Astrocyte of the cerebellum (primary cell): ENCODE measurements at regions not wholly inside any gene's neighbourhood (a gene's known extent, or its start where the extent isn't known, plus 50 kb on each side); places are given as distances from the start of the nearest gene placed in this dataset.

ENCODE experiments used
- DNase-seq: peaks from one replicate; pipeline ENCODE4 v3.0.0-alpha.2; 2011; ENCODE audit warnings: low read depth
- H3K4me3 ChIP-seq: 2 replicates; pipeline ENCODE4 v1.5.1; 2011; ENCODE audit warnings: mild to moderate bottlenecking, low read depth, low read length, moderate library complexity
- in situ Hi-C: cut with HindIII; loops from 2 replicates; pipeline ENCODE4 v1.10.0; 2017; ENCODE audit warnings: low sequenced_read_pairs
- TF ChIP-seq, protein P1 (sequence below): IDR thresholded peaks from 2 replicates; pipeline ENCODE4 v1.5.1; 2012; ENCODE audit warnings: low read length, low read depth, moderate library complexity, mild to moderate bottlenecking; ENCODE audit errors: missing control alignments

DNA sequence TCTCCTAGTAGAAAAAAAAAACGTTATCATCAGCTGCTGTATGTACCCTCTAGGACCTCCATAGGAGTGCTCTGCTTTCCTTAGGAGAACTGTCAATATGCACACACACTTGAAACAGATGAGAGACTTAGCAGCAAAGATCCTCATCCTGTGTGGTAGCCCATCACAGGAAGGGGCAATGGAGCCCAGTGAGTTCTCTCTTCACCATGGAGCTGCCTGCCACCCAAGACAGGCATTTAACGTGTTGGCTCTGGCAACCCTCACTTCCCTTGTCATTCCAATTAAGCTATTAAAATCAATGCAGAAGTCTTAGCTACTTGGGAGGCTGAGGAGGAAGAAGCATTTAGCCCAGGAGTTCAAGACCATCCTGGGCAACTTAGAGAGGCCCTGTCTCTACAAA is 64.8 kb upstream of the PLEKHA5 start:
- H3K4me3 ChIP-seq: no peak overlapping the region
- no peak for DNase-seq
- in situ Hi-C loops: no loop called here
- TF ChIP-seq, protein P1, sequence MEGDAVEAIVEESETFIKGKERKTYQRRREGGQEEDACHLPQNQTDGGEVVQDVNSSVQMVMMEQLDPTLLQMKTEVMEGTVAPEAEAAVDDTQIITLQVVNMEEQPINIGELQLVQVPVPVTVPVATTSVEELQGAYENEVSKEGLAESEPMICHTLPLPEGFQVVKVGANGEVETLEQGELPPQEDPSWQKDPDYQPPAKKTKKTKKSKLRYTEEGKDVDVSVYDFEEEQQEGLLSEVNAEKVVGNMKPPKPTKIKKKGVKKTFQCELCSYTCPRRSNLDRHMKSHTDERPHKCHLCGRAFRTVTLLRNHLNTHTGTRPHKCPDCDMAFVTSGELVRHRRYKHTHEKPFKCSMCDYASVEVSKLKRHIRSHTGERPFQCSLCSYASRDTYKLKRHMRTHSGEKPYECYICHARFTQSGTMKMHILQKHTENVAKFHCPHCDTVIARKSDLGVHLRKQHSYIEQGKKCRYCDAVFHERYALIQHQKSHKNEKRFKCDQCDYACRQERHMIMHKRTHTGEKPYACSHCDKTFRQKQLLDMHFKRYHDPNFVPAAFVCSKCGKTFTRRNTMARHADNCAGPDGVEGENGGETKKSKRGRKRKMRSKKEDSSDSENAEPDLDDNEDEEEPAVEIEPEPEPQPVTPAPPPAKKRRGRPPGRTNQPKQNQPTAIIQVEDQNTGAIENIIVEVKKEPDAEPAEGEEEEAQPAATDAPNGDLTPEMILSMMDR: no peak

DNA sequence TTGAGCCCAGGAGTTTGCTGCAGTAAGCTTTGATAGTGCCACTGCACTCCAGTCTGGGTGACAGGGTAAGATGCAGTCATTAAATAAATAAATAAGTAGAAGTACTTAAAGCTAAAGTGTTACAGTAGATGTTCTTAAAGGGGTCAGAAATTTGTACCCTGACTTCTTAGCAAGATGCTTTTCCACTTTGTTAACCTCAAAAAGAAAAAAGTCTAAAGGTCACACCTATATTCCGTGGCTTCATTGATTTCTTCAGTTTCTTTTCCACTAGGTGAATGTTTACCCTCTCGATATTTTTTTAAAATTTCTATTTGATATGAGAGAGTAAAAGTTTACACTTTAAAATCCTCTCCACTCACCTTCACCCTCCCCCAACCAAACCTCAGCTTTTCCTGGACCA is 64.3 kb upstream of the PLEKHA5 start:
- no peak overlapping the region for H3K4me3 ChIP-seq
- TF ChIP-seq, protein P1: no peak
- DNase-seq: no peak
- in situ Hi-C loops: no loop called here

GRCh38 chr12:19065871-19066270 is 63.7 kb upstream of the PLEKHA5 start:
- in situ Hi-C loops: no loop called here
- no peak for DNase-seq

GRCh38 chr12:19066475-19067001 is 63.0 kb upstream of the PLEKHA5 start:
- DNase-seq: no peak
- no peak overlapping the region for H3K4me3 ChIP-seq
- in situ Hi-C loops: no loop called here
- TF ChIP-seq, protein P1: no peak

More at GRCh38 chr12:19065871-19066270, 63.7 kb upstream of the PLEKHA5 start:
- H3K4me3 ChIP-seq: no peak overlapping the region
- TF ChIP-seq, protein P1: no peak

- TF ChIP-seq, protein P1: no peak
- no peak for DNase-seq
- in situ Hi-C loops: no loop called here
- no peak overlapping the region for H3K4me3 ChIP-seq
These were observed 61.4 kb upstream of the PLEKHA5 start for GRCh38 chr12:19068137-19068536.

DNA sequence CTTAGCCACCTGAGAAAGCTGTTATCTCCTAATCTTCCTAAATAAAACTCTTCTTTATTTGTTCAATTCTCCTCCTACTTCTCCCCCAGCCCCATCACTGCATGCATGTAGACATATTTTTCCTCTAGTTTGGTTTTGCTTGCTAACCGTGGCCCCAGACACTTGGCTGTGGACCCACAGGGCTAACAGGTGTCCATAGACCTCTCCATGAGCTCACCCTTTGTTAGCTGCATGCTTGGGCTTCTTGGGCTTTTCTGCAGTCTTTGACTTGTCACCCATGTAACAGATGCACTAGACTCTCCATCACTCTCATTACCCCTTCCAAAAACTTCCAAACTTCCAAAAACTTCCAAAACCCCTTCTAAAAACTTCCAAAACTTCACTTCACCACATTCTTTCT is 59.2 kb upstream of the PLEKHA5 start:
- in situ Hi-C loops: no loop called here
- TF ChIP-seq, protein P1: no peak
- no peak overlapping the region for H3K4me3 ChIP-seq
- DNase-seq: no peak
